ENCODE measurements at regions not wholly inside any gene's neighbourhood (a gene's known extent, or its start where the extent isn't known, plus 50 kb on each side); places are given as distances from the start of the nearest gene placed in this dataset.

GRCh38 chr2:238754259-238754658 lies 93.6 kb upstream of the TWIST2 start:
- intact Hi-C loops (cut with DNase I; ENCODE audit: low total_unique reads): no loop called here
- H3K27me3 ChIP-seq: no peaks in the 10 kb centered on the region
- in situ Hi-C loops (cut with MboI; ENCODE audit: low pct_ligation_motif_present in 1 of 4, low pct_unique_long_range_greater_than_20kb in 1 of 4, low sequenced_read_pairs in 3 of 4): no loop called here
- no peaks in the 10 kb centered on the region for H3K4me1 ChIP-seq
- no peak overlapping the region for H3K27ac ChIP-seq
- no peak overlapping the region for H3K4me3 ChIP-seq
- TF ChIP-seq EP300 (IDR thresholded peaks at IDR 0.05; ENCODE audit: low read depth) (no peak), POLR2A (IDR thresholded peaks at IDR 0.05) (no peak), POLR2AphosphoS5 (IDR thresholded peaks at IDR 0.05) (no peak)
- TF ChIP-seq, protein P1, sequence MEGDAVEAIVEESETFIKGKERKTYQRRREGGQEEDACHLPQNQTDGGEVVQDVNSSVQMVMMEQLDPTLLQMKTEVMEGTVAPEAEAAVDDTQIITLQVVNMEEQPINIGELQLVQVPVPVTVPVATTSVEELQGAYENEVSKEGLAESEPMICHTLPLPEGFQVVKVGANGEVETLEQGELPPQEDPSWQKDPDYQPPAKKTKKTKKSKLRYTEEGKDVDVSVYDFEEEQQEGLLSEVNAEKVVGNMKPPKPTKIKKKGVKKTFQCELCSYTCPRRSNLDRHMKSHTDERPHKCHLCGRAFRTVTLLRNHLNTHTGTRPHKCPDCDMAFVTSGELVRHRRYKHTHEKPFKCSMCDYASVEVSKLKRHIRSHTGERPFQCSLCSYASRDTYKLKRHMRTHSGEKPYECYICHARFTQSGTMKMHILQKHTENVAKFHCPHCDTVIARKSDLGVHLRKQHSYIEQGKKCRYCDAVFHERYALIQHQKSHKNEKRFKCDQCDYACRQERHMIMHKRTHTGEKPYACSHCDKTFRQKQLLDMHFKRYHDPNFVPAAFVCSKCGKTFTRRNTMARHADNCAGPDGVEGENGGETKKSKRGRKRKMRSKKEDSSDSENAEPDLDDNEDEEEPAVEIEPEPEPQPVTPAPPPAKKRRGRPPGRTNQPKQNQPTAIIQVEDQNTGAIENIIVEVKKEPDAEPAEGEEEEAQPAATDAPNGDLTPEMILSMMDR (IDR thresholded peaks at IDR 0.05): no peak
- H3K9me3 ChIP-seq: no peaks in the 10 kb centered on the region
- 54 to 80% methylated on average over 2 to 8 of the region's 8 CpGs for WGBS, 2 donors (ENCODE audit: low coverage in 1 of 2)
- no peak for DNase-seq
- H3K36me3 ChIP-seq: no peaks in the 10 kb centered on the region

DNA sequence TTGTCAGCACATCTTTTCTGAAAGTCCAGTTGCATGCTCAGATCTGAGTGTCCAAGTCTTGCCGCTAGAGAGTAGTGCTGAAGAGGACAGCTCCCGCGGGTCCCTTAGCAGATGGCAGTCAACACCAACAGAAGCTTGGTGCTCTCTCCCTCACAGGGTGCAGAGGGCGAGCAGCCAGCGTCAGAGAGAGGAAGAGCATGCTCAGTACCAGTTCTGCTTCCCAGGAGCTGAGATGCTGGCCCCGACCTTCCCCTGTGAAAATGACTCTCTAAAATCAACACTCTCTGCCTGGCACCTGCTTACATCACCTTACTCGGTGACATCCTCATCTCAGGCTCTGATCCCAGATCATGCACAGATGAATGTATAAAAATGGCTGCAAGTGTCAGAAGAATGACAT lies 86.0 kb upstream of the TWIST2 start:
- no peak overlapping the region for H3K4me3 ChIP-seq
- H3K27ac ChIP-seq: no peak overlapping the region
- intact Hi-C loops (cut with DNase I; ENCODE audit: low total_unique reads): no loop called here
- in situ Hi-C loops (cut with MboI; ENCODE audit: low pct_ligation_motif_present in 1 of 4, low pct_unique_long_range_greater_than_20kb in 1 of 4, low sequenced_read_pairs in 3 of 4): no loop called here
- 25% methylated on average over 7 of the region's 7 CpGs; no CpG with 5 or more reads in 1 of the 2 donors for WGBS, 2 donors (ENCODE audit: low coverage in 1 of 2)
- H3K36me3 ChIP-seq: no peaks in the 10 kb centered on the region
- TF ChIP-seq EP300 (IDR thresholded peaks at IDR 0.05; ENCODE audit: low read depth): no peak
- no peak for TF ChIP-seq POLR2A (IDR thresholded peaks at IDR 0.05)
- TF ChIP-seq, protein P1 (IDR thresholded peaks at IDR 0.05): no peak
- no peak for TF ChIP-seq POLR2AphosphoS5 (IDR thresholded peaks at IDR 0.05)
- no peaks in the 10 kb centered on the region for H3K27me3 ChIP-seq
- no peaks in the 10 kb centered on the region for H3K9me3 ChIP-seq
- no peaks in the 10 kb centered on the region for H3K4me1 ChIP-seq
- DNase-seq: no peak

DNA sequence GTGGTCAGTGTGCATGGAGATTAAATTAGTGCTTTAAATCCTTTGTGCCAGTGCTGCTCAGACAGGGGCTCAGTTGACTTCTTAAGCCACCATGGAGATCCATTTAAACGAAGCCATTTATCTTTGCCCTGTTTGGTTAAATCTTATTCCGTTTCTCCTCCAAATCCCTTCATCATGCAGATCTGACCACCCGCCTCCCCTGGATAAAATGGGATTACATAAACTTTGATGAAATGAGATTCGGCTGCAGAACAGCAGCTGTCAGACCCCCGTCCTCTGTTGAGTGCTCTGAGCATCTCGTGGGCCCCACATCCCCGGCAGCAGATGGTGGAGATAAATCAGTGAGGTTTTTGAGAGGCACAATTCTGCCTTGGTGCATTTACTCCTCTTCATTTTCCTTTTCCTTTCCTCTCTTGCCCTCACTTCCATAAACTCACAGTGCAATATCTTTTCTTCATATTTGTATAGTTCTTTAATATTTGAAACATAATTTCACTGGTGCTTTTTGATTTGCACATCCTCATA lies 84.4 kb upstream of the TWIST2 start:
- in situ Hi-C loops (cut with MboI; ENCODE audit: low pct_ligation_motif_present in 1 of 4, low pct_unique_long_range_greater_than_20kb in 1 of 4, low sequenced_read_pairs in 3 of 4): no loop called here
- WGBS, 2 donors (ENCODE audit: low coverage in 1 of 2): 37 to 52% methylated on average over 7 of the region's 7 CpGs
- Histone ChIP-seq H3K4me1 (no peaks in the 10 kb centered on the region), H3K27me3 (peaks cover 4% of the 10 kb centered on the region), H3K9me3 (no peaks in the 10 kb centered on the region), H3K36me3 (no peaks in the 10 kb centered on the region), H3K27ac (no peak overlapping the region), H3K4me3 (no peak overlapping the region)
- intact Hi-C loops (cut with DNase I; ENCODE audit: low total_unique reads): no loop called here
- TF ChIP-seq POLR2AphosphoS5 (IDR thresholded peaks at IDR 0.05) (no peak), POLR2A (IDR thresholded peaks at IDR 0.05) (no peak), EP300 (IDR thresholded peaks at IDR 0.05; ENCODE audit: low read depth) (no peak)
- TF ChIP-seq, protein P1 (IDR thresholded peaks at IDR 0.05): no peak
- DNase-seq: no peak

GRCh38 chr2:238765590-238765989 lies 82.3 kb upstream of the TWIST2 start:
- Histone ChIP-seq H3K27ac (no peak overlapping the region), H3K4me1 (no peaks in the 10 kb centered on the region), H3K36me3 (no peaks in the 10 kb centered on the region), H3K4me3 (no peak overlapping the region), H3K9me3 (no peaks in the 10 kb centered on the region), H3K27me3 (peaks cover 10% of the 10 kb centered on the region)
- DNase-seq: no peak
- WGBS, 2 donors (ENCODE audit: low coverage in 1 of 2): 71% methylated on average over 8 of the region's 8 CpGs; no CpG with 5 or more reads in 1 of the 2 donors
- in situ Hi-C loops (cut with MboI; ENCODE audit: low pct_ligation_motif_present in 1 of 4, low pct_unique_long_range_greater_than_20kb in 1 of 4, low sequenced_read_pairs in 3 of 4): no loop called here
- TF ChIP-seq, protein P1 (IDR thresholded peaks at IDR 0.05): no peak
- no peak for TF ChIP-seq POLR2AphosphoS5 (IDR thresholded peaks at IDR 0.05)
- no peak for TF ChIP-seq EP300 (IDR thresholded peaks at IDR 0.05; ENCODE audit: low read depth)
- no peak for TF ChIP-seq POLR2A (IDR thresholded peaks at IDR 0.05)
- intact Hi-C loops (cut with DNase I; ENCODE audit: low total_unique reads): no loop called here

Measured in transverse colon (tissue), 4 donors.